SHP77 (cell line): ENCODE measurements at regions not wholly inside any gene's neighbourhood (a gene's known extent, or its start where the extent isn't known, plus 50 kb on each side); places are given as distances from the start of the nearest gene placed in this dataset.
"Not testable (repeated sequence)": the region's sequence is repeated elsewhere in the genome, so short reads cannot be mapped to it uniquely, and the experiment has no call there.

Source experiments
- DNase-seq, 2 experiments: peaks; one replicate each; lab custom pipeline; 2025; lab: John Stamatoyannopoulos, UW

DNA sequence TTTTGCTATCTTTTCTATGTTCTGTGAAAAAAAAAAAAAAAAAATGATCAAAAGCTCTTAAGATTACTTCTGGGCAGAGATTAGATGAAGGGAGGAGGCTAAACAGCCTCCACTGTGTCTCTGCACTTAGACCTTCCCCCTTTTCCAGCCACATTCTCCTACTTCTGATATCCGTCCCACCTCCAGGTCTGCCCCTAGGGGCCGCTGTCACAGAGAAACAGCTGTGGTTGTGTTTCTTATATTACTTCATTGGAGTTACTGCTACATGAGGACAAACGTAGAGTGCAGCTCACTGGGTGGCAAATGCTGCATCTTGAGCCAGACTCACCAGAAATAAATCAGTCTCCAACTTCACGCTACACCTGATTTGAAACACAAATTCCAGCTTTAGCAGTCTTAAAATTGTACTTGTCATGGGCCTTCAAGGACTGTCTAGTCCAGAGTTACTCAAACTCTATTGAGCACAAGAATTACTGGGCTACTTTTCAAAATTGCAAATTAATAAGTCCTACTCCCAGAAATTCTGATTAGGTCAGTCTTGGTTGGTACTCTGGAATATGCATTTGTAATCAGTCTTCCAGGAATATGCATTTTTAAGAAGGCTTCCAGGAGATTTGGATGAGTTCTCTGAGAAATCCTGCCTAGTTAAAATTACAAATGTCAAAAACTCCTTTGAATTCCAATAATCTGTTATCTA lies 125.2 kb upstream of the PTBP2 start:
- DNase-seq, result peak; percentile 49 to 54

DNA sequence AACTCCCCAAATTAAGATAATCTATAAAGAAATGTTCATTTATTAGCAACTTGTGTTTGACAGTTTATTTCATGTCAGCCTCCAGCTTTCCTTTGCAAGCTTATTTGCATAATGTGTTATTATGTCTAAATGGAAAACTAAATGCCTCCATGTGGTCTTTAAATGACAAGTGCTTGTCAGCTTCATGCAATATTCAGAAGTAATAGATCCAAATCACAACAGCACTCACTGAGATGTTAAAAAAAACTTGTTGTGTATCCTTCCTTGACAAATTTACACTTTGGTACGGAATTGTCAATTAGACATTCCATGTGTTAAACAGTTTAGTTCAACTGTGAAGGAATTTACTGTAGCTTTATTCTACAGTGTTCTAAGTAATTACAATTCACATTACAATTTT lies 124.4 kb upstream of the PTBP2 start:
- DNase-seq, result no peak

DNA sequence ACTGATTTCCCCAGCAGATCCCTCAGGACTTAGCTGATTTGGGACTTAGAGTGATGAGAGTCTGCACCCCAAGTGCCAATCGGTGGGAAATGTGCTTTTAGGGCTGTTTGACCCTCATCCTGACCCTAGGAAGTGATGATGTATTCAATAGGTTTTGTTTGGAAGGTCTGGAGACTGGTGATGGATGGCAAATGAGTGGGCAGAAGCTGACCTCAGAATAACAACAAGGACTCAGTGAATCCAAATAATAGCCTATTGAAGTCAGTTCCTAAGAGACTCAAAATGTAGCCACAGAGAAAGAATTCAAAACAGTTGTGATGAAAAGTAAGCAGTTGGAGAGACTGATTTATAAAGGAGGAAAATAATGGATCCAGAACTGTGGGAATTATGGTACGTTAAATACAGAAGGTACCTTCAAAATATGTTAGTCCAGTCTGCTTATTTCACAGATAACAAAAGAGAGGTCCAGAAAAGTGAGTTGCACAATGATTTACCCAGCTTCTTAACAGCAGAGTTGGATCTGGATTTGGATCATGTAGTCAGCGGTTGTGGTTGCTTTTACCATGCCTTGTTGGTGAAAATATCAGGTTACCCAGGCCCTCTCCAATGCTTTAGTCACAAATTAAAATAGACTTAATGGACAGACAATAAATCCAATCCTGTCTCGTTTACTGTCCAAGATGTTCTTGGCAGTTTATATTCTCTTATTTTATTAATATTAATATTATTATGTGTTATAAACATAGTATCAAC lies 123.0 kb upstream of the PTBP2 start:
- no peak for DNase-seq

DNA sequence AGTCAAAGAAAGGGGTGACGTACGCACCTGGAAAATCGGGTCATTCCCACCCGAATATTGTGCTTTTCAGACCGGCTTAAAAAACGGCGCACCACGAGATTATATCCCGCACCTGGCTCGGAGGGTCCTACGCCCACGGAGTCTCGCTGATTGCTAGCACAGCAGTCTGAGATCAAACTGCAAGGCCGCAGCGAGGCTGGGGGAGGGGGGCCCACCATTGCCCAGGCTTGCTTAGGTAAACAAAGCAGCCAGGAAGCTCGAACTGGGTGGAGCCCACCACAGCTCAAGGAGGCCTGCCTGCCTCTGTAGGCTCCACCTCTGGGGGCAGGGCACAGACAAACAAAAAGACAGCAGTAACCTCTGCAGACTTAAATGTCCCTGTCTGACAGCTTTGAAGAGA lies 117.0 kb upstream of the PTBP2 start:
- DNase-seq, result not testable (repeated sequence)

DNA sequence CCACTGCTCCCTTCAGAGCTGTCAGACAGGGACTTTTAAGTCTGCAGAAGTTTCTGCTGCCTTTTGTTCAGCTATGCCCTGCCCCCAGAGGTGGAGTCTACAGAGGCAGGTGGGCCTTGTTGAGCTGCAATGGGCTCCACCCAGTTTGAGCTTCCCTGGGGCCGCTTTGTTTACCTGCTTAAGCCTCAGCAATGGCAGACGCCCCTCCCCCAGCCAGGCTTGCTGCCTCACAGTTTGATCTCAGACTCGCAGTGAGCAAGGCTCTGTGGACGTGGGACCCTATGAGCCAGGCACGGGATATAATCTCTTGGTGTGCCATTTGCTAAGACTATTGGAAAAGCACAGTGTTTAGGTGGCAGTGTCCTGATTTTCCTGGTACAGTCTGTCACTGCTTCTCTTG lies 104.2 kb upstream of the PTBP2 start:
- DNase-seq, result peak in 1 of 2 experiments; percentile 32

DNA sequence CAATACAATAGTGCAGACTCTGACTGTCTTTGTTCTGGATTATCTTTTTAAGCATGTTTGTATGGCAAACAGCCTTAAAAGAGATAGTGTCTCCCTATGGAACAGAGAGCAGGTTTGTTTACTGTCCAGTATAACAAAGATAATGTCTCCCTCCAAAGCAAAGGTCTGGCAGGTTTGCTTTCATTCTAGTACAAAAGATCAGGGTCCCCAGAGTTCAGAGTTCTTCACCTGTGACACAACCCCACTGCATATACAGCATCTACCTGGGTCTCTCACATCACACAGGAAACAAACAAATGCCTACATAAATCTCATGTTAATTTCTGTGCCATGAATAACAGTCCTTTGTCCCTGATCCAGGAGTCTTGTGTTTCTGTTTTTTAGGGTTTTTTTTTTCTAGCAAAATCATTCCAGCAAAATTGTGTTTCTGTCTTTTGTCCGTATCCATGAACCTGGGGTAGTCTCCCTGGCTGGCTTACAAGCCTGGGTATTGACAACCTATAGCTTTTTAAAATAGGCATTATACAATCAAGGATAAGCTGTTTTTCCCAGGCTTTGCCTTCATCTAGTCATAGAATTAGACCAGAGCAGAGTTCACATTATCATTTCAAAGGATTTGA lies 89.4 kb upstream of the PTBP2 start:
- no peak for DNase-seq

DNA sequence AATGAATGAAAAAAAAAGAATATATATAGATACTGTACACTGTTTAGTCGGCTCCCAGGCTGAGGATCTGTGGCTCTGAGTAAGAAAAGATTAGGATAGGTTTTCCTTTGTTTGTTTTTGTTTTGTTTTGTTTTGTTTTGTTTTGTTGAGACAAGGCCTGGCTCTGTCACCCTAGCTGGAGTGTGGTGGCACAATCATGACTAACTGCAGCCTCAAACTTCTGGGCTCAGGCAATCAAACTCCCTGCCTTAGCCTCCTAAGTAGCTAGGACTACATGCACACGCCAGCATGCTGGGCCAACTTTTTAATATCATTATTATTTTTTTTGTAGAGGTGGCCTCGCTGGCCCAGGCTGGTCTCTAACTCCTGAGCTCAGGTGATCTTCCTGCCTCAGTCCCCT lies 87.9 kb upstream of the PTBP2 start:
- no peak for DNase-seq

DNA sequence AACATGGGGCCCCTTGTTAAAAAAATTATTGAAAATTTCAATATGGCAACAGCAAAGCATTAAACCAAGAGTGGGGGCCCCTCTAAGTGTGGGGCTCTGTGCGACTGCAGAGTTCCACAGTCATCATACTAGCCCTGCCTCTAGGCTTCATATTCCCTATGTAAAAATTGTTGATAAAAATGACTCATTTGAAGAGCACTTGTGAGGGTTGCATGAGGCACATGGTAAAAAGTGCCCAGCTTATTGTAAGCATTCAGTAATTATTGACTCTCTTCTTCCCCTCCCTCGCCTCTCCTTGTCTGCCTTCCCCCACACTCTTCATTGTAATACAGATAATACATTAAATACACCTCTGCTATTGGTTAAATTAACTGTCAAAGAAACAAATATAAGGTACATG lies 86.7 kb upstream of the PTBP2 start:
- DNase-seq, result peak; percentile 50 to 67

DNA sequence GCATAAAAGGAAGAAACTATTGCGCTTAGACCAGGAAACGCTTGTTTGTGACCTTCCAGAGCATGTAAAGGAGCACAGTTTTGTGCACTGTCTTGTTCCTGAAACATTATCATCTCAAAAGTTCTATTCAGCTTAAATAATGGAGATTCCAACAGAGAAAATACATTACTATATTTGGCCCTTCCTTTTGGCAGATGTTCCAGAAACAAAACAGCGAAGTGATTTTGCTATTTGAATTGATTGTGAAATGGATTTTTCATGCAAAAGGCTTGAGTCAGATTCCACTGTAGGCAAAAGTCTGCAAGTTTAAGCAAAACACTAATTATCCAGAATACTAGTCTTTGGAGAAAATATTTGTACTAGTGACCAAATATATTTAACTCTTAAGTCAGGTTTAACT lies 80.3 kb upstream of the PTBP2 start:
- no peak for DNase-seq

DNA sequence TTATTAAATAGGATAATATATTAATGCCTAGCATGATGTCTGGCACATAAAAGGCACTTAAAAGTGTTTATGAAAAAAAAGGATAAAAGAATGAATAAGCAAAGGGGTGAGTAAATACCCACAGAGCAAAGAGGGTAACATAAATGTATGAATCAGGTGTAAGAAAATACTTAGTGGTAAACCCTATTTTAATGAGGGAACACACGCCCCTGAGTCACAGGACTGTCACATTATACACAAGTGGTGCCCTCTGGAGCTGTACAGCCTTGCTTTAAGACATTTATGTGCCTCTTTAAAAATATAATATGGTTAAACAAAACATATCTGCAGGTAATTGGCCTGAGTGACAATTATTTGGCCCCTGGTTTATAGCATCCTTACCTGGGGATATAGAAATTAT lies 78.1 kb upstream of the PTBP2 start:
- no peak for DNase-seq

DNA sequence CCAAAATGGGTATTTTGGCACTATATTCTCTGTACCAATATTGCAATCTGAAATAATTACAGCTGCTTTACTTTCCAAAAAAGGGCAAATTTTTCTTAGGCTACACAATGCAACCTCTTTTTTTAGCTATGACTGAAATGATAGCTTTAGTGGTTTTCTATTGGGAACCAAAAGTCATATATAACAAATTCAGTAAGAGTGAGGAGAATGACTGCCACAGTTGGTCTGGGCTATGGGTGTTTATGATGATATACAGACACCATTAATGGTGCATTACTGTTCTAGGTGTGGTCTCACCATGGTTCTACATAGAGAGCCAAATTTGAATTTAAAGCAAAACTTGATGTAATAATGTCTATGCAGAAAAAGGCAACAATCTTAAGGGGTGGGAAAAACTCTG lies 72.3 kb upstream of the PTBP2 start:
- DNase-seq, result no peak

DNA sequence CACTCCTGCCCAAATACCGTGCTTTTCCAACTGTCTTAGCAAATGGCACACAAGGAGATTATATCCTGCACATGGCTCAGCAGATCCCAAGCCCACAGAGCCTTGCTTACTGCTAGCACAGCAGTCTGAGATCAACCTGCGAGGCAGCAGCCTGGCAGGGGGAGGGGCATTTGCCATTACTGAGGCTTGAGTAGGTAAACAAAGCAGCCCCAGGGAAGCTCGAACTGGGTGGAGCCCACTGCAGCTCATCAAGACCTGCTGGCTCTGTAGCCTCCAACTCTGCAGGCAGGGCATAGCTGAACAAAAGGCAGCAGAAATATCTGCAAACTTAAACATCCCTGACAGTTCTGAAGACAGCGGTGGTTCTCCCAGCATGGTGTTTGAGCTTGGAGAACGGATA lies 70.1 kb upstream of the PTBP2 start:
- peak; percentile 26 to 50 for DNase-seq

DNA sequence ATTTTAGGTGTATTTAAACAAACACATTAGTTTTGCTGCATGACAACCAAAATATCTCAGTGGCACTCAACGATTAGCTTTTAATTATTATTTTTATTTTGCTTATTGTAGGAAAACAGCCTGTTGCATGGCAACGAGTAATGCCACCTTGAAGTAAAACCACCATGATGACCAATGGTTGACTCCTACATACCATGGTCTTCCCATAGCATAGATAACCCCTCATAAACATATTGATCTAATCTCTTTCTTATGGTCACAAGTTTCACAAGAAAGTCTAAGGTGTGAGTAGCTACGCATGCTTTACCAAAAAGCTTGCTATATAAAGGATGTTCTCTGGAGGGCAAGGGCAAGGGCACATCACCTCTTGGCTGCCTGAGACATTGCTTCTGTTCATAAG lies 61.5 kb upstream of the PTBP2 start:
- no peak for DNase-seq

DNA sequence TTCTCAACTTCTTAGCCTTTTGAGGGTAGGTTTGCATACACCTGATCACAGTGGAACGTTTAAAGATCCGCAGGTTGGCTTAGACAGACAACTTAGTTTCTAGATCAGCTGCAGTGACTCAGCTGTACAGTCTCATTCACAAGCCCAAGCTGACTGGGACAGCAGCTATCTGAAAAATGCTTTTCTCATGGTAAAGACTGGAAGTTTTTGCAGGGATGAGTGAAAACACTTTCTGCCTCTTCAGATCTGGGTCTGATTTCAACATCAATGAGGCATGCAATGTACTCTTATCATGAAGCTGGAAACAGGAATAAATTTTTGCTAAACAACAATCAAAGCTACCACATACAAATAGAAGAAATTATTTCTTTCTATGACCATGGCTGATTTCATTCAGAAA lies 61.1 kb upstream of the PTBP2 start:
- no peak for DNase-seq
